ENCODE measurements at regions not wholly inside any gene's neighbourhood (a gene's known extent, or its start where the extent isn't known, plus 50 kb on each side); places are given as distances from the start of the nearest gene placed in this dataset.

GRCh38 chr18:39389800-39390379 lies 1824.3 kb upstream of the CELF4 start:
- TF ChIP-seq NKRF (conservative IDR thresholded peaks at IDR 0.05): no peak
- no peak for TF ChIP-seq TCF12 (IDR thresholded peaks at IDR 0.05; ENCODE audit: low read depth, low read length)
- no peak for TF ChIP-seq USF1 (IDR thresholded peaks at IDR 0.05; ENCODE audit: borderline replicate concordance, extremely low read length, insufficient read depth, low read depth, low read length)
- TF ChIP-seq SRF (IDR thresholded peaks at IDR 0.05; ENCODE audit: low read depth in 2 of 2, low read length in 2 of 2): no peak
- no peak for TF ChIP-seq BHLHE40 (IDR thresholded peaks at IDR 0.05; ENCODE audit: borderline replicate concordance in 1 of 2, low read depth in 2 of 2, low read length in 1 of 2)
- TF ChIP-seq CTCF (IDR thresholded peaks at IDR 0.05 in 2 of 3, conservative IDR thresholded peaks at IDR 0.05 in 1 of 3; ENCODE audit: control insufficient read depth in 2 of 3, extremely low read depth in 1 of 3, insufficient read depth in 1 of 3, low read depth in 3 of 3, low read length in 3 of 3): no peak
- TF ChIP-seq MAX (IDR thresholded peaks at IDR 0.05; ENCODE audit: low read depth, low read length): no peak
- no peak for TF ChIP-seq POLR2A (IDR thresholded peaks at IDR 0.05; ENCODE audit: low read depth, low read length)
- TF ChIP-seq CBX3 (IDR thresholded peaks at IDR 0.05; ENCODE audit: borderline replicate concordance, low read depth): no peak
- no peak for TF ChIP-seq E2F8 (IDR thresholded peaks at IDR 0.05; ENCODE audit: low read depth, partially characterized antibody)
- no peak for TF ChIP-seq EZH2 (IDR thresholded peaks at IDR 0.05; ENCODE audit: borderline replicate concordance, control insufficient read depth, low read depth, low read length)
- no peak for TF ChIP-seq POLR2AphosphoS5 (IDR thresholded peaks at IDR 0.05; ENCODE audit: low read length)
- TF ChIP-seq EP300 (IDR thresholded peaks at IDR 0.05; ENCODE audit: borderline replicate concordance in 1 of 2, control insufficient read depth in 1 of 2, low read depth in 2 of 2, low read length in 2 of 2): no peak

Measured in GM12878 (cell line).